ENCODE measurements at regions not wholly inside any gene's neighbourhood (a gene's known extent, or its start where the extent isn't known, plus 50 kb on each side); places are given as distances from the start of the nearest gene placed in this dataset.
A peak's percentile ranks its signal among the peaks of the same experiment; 100 is the strongest.

DNA sequence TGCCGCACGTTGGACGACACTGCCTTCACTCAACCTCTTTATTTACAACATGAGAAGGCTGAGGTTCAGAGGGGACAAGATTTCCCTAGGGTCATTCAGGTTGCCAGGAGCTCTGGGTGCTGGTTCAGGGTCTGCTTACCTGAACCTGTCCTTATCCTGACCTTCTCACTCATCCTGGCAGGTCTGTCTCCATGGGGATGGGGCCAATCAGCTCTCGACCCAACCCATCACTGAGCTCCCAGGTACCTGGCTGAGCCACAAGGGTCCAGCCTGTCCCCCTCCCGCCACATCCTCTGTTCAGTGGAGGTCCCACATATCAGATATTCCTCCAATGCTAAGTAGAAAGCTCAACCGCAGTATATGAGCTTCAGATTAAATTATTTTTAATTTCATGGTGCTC lies 225.6 kb downstream of the ANKRD60 start:
- peaks cover 30% of the 10 kb centered on the region for H3K4me1 ChIP-seq
- DNase-seq, result no peak
- H3K27me3 ChIP-seq, result no peaks in the 10 kb centered on the region
- H3K9me3 ChIP-seq (replicated peaks), result no peaks in the 10 kb centered on the region
- no peak overlapping the region for H3K27ac ChIP-seq
- H3K4me3 ChIP-seq, result no peak overlapping the region
- H3K36me3 ChIP-seq, result no peaks in the 10 kb centered on the region

DNA sequence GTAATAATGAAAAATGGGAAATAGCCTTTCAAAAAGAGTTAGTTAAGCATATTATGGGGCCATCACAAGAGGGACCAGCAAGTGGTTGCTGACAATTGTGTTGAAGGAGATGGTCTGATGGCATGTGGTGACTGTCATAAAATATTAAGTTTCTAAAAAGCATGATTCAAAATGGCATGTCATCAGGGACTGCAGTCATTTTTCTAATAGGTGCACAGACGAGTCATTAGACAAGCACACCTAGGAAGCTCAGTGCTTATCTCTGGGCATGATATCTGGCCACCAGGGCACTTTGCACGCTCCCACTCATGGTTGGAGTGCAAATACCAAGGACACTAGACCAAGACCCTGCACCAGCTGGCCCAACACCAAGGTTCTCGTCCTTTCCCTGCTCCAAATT lies 226.5 kb downstream of the ANKRD60 start:
- Histone ChIP-seq H3K36me3 (no peaks in the 10 kb centered on the region), H3K27me3 (no peaks in the 10 kb centered on the region), H3K4me3 (no peak overlapping the region), H3K27ac (peak overlapping the region; percentile 12; the same call in 1 of the 2 replicates), H3K4me1 (peaks cover 37% of the 10 kb centered on the region), H3K9me3 (replicated peaks) (no peaks in the 10 kb centered on the region)
- DNase-seq, result no peak

DNA sequence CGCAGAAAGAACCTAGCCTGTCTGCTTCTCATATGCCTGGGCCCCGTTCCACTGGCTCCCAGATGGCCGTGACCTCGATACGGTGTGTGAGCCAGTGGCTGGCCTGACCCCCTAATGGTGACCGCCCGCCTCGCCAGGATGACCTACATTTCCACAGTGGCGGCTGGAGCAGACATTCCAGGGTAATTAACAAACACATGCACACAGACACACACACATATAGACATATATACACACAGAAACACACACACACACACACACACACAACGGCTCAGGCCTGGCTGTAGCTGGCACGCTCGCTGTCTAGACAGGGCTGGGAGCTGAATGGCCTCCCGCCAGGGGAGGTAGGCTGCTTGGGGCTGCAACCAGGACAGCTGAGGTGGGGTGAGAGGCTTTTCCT lies 227.1 kb downstream of the ANKRD60 start:
- Histone ChIP-seq H3K4me3 (no peak overlapping the region), H3K36me3 (no peaks in the 10 kb centered on the region), H3K9me3 (replicated peaks) (no peaks in the 10 kb centered on the region), H3K27ac (peak overlapping the region; percentile 12), H3K4me1 (peaks cover 43% of the 10 kb centered on the region), H3K27me3 (no peaks in the 10 kb centered on the region)
- DNase-seq, result peak; percentile 55 to 58

DNA sequence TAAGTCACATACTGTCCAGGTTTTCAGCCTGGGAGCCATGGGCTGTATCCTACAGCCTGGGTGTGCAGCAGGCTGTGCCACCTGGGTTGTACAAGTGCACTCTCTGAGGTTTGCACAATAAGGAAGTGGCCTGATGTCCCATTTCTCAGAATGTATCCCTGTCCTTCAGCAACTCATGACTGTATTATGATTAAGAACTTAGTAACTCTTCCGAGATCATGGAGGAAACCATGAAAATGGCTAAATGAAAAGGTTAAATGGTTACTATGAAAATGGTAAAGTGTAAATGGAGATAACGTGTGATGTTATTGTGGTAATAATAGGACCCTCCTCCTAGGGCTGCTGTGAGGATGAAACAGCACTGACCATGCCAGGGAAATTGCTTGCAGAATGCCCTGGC lies 227.6 kb downstream of the ANKRD60 start:
- Histone ChIP-seq H3K27ac (peak overlapping the region; percentile 12; the same call in 1 of the 2 replicates), H3K27me3 (no peaks in the 10 kb centered on the region), H3K9me3 (replicated peaks) (no peaks in the 10 kb centered on the region), H3K36me3 (no peaks in the 10 kb centered on the region), H3K4me1 (peaks cover 48% of the 10 kb centered on the region), H3K4me3 (no peak overlapping the region)
- DNase-seq, result no peak

DNA sequence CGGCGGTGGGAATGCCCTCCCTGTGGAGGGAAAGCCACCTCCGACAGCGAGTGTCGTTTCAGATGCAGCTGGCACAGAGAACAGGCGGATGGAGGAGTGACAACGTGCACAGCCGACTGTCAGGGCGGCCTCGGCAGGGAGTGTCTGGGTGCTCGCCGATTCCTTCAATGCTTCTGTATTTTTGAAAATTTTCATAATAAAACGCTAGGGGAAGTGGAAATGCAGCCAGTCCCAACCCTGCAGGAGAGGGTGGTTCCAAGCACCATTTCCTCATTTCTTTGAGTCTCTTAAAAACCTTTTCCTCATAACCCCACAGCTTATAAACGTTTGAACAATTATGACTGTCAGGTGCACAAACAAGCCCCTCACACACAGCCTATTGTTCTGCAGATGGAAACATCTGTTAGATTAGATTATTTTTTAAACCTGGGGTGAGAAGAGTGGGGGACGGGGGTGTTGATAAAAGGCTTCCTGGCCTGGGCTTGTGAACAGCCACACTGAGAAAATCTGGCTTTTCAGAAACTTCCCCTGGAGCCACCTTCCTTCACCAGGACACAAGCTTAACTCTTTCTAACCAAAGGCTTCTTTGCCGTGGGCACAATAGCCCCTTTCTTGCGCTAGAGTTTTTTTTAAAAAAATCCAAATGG lies 228.9 kb downstream of the ANKRD60 start:
- H3K36me3 ChIP-seq, result no peaks in the 10 kb centered on the region
- peak overlapping the region; percentile 42 for H3K4me3 ChIP-seq
- peak; percentile 74 to 86 for DNase-seq
- no peaks in the 10 kb centered on the region for H3K27me3 ChIP-seq
- H3K4me1 ChIP-seq, result peaks cover 61% of the 10 kb centered on the region
- H3K27ac ChIP-seq, result peak overlapping the region; percentile 54
- no peaks in the 10 kb centered on the region for H3K9me3 ChIP-seq (replicated peaks)

DNA sequence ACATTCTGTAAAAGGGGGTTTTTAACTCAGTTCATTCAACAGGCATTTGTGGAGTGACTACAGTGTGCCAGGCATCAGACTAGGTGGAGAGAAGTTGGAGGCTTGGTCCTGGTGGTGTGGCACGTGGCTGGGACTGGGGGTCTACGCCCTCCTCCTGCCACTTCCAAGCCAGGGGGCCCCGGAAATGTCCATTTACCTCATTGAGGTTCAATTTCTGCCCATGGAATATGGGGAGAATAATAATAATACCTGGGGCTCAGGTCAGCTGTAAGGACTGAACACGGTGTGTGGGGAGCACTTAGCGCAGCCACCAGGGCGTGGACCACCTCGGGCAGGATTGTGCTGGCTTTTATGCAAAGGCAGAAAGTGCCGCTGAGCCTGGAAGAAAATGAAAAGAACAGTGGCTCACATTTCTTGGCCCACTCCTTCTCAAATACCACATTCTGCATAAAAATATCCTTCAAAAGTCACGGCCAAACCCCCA lies 229.4 kb downstream of the ANKRD60 start:
- peaks cover 66% of the 10 kb centered on the region for H3K4me1 ChIP-seq
- no peaks in the 10 kb centered on the region for H3K36me3 ChIP-seq
- no peaks in the 10 kb centered on the region for H3K9me3 ChIP-seq (replicated peaks)
- H3K27ac ChIP-seq, result peak overlapping the region; percentile 54
- DNase-seq, result no peak
- peak overlapping the region; percentile 42 for H3K4me3 ChIP-seq
- H3K27me3 ChIP-seq, result no peaks in the 10 kb centered on the region

DNA sequence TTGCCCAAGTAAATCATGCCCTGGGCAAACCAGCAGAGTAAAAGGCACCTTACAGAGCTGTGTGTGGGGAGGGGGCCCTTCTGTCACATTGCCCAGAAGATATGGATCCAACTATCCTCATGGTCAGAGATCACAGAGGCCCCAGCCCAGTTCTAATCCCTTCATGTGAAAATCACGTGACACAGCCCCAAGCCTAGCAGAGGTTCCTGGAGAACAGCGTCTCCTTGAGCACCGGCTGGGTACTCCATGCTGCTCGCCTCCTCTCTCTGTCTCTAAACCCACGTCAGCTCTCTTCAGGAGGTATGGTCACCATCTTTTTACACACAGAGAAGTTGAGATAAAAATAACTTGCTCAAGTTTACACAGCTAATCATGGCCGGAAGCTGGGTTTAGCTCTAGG lies 230.2 kb downstream of the ANKRD60 start:
- DNase-seq, result no peak
- peaks cover 68% of the 10 kb centered on the region for H3K4me1 ChIP-seq

DNA sequence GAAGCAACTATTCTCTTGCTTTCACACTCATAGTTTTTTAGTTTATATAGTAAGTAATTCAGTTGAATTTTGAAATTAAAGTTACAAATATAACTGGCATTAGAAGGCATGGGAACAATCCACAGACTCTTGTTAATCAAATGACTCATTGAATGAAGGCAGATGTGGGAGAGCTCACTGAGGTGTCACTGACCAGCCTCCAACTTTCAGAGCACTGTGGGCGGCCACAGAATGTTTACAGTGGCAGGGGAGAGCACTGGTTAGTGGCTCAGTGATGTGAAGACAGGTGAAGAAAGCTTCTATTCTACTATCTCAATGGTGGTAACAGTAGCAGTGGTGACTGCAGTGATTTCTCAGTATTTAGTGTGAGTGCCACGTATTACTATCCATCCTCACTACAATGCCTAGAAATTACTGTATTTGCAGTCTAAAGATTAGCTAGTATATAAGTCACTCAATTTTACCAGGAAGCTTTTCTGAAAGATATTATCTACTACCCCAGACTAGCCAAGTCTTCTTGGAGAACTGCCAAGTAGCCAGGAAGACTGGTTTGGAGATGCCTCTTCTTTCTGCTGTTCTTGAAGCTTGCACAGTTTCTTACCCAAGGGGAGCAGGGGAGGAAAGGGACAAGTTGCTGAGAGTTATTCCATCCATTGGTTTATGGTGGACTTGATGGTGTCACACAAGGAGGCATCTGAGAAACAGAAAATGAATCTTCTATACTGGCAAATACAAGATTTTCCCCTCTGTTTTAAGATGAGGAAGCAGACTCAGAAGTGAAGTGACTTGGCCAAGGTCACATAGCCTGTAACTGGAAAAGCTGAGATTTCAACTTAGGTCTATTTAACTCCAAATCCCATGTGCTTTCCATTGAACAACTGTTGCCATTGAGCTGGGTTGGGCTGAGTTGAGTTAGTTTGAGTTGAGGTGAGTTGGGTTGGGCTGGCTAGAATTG lies 231.2 kb downstream of the ANKRD60 start:
- DNase-seq, result peak in 1 of 2 experiments; percentile 34
- H3K4me1 ChIP-seq, result peaks cover 68% of the 10 kb centered on the region
- H3K9me3 ChIP-seq (replicated peaks), result no peaks in the 10 kb centered on the region
- no peak overlapping the region for H3K27ac ChIP-seq
- H3K4me3 ChIP-seq, result no peak overlapping the region
- H3K36me3 ChIP-seq, result no peaks in the 10 kb centered on the region
- no peaks in the 10 kb centered on the region for H3K27me3 ChIP-seq

More for the DNA sequence above, 230.2 kb downstream of the ANKRD60 start:
- no peaks in the 10 kb centered on the region for H3K9me3 ChIP-seq (replicated peaks)
- no peaks in the 10 kb centered on the region for H3K36me3 ChIP-seq
- H3K27me3 ChIP-seq, result no peaks in the 10 kb centered on the region
- H3K27ac ChIP-seq, result no peak overlapping the region
- no peak overlapping the region for H3K4me3 ChIP-seq

DNA sequence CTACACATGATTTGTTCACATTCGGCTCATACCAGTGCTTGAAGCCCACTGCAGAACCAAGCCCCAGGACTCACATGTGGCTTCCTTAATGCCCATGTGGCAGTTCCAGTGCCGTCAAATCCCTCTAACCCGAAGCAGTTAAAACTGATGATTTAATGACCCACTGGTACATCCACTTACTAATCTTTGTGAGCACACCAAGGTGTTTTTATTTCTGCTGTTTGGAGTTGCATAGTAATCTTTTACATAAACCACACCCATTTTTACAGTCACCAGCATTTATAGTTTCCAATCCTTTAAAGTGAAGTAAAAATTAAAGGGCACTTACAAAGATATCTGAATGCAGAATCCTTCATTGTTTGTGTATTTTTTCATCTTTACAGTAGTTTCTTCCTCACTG lies 232.0 kb downstream of the ANKRD60 start:
- Histone ChIP-seq H3K36me3 (no peaks in the 10 kb centered on the region), H3K4me1 (peaks cover 64% of the 10 kb centered on the region), H3K27me3 (no peaks in the 10 kb centered on the region), H3K27ac (no peak overlapping the region), H3K4me3 (no peak overlapping the region), H3K9me3 (replicated peaks) (no peaks in the 10 kb centered on the region)
- no peak for DNase-seq

DNA sequence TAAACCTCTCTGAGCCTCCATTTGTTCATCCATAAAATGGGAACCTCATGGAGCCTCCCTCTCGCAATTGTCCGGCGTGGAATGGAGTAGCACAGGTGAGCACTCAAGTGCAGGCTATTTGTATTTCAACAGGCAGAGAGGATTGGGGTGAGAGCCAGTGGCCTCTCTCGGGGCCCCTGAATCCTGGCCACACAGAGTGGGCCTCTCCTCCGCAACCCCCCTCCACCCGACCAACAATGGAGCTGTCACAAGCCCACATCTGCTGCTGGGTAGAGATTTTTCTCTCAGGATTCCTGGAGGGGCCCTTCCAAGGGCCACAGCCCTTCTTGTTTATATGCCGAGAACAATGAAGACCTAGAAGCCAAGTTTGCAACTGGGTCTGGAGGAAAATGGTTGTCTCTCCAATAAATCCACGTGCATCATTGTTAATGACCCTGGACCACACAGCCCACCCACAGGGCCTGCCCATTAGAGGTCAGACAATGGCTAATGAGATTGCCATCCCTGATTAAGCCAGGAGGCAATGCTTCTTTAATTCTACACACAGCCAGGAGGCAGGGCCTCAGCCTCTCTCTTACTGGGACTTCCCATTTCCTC lies 233.0 kb downstream of the ANKRD60 start:
- Histone ChIP-seq H3K27ac (no peak overlapping the region; the same call in 1 of the 2 replicates), H3K27me3 (no peaks in the 10 kb centered on the region), H3K36me3 (no peaks in the 10 kb centered on the region), H3K4me3 (no peak overlapping the region), H3K9me3 (replicated peaks) (no peaks in the 10 kb centered on the region), H3K4me1 (peaks cover 54% of the 10 kb centered on the region)
- DNase-seq, result peak; percentile 75 to 80

DNA sequence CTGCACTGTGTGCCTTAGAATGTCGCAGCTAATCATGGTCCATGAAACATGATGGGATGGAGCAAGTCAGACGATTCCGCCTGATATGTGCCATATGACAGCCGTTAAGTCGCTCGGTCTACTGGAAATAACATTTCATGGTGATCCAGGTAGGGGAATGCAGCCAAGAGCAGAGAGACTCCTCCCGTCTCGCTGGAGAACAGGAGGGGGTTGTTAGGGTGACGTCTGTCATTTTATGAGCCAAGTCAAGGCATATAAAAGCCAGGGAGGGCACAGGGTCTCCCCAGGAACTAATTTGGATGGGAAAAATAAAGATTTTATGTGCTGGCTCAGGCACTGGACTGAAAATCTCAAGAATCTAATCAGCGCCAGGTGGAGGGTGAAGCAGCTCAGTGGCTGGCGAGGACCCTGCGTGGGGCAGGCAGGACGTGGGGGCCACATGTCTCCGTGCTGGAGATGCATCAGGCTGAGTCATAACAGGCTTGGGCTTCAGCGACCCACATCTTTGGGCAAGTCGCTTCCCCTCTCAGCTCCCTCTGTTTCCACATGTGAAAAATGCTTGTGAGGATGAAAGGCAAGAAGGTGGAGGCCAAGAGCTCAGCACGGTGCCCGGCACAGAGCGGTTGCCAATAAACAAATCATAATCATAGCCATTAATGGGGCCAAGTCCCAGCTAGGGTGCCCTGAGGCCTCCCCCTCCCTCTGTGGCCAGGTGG lies 234.6 kb downstream of the ANKRD60 start:
- DNase-seq, result no peak
- H3K4me3 ChIP-seq, result no peak overlapping the region
- H3K4me1 ChIP-seq, result peaks cover 39% of the 10 kb centered on the region
- no peak overlapping the region for H3K27ac ChIP-seq
- H3K9me3 ChIP-seq (replicated peaks), result no peaks in the 10 kb centered on the region
- H3K36me3 ChIP-seq, result no peaks in the 10 kb centered on the region
- no peaks in the 10 kb centered on the region for H3K27me3 ChIP-seq

DNA sequence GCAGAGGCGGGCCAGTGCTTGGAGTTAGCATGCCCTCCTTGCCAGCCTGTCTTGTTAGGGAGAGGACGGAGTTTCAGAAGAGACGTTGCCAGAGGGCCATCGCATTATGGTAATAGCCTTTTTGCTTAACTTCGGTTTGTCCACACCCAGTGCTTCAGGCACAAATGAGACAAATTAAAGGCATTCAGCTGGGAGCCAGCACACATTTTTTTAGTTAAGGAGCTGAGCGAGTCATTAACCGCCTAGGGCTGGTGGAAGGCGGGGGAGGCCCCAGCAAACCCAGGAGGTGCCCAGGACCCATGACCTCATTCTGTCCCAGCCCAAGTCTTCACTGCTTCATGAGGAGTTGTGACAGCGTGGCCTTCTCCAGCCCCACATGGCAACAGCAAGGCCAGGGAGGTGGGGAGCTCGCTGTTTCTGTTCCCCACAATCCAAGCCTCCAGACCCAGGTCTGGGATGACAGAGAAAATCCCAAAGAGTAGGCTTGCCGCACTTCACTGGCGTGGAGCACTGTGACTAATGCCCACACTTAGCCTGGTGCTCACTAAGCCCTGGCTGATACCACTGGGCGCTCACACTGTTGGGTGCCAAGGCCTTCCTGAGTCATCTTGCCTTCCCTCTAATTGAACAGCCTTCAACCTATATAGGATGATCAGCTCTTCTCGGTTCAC lies 237.1 kb downstream of the ANKRD60 start:
- peaks cover 33% of the 10 kb centered on the region for H3K4me1 ChIP-seq
- H3K27me3 ChIP-seq, result no peaks in the 10 kb centered on the region
- H3K9me3 ChIP-seq (replicated peaks), result no peaks in the 10 kb centered on the region
- H3K27ac ChIP-seq, result no peak overlapping the region
- no peak overlapping the region for H3K4me3 ChIP-seq
- no peaks in the 10 kb centered on the region for H3K36me3 ChIP-seq
- peak; percentile 45 to 50 for DNase-seq

DNA sequence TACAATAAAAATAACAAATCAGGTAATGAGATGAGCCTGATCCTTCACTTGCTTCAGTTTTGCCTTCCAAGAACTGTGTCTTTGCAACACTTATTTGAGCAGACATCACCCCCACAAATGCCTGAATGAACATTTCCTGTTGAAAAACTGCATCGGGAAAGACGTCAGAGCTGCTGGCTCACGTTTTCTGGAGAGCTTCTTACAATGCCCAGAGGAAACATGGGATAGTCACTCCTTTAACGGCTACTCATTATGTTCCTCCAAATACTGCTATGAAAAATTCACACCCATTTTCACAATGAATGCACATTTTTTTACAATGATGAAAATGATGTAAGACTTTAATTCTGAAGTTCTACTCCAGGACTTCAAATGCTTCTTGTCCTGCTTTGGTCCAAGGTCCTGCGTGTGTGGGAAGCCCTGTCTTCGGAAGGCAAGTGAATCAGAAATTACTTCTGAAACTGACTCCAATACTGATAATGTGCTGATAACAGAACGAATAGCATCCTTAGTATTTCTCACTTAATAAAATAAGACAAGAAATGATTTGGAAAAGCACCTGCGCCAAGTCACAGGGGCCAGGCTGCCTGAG lies 238.0 kb downstream of the ANKRD60 start:
- Histone ChIP-seq H3K27ac (no peak overlapping the region), H3K4me3 (no peak overlapping the region), H3K36me3 (no peaks in the 10 kb centered on the region), H3K4me1 (peaks cover 30% of the 10 kb centered on the region), H3K9me3 (replicated peaks) (no peaks in the 10 kb centered on the region), H3K27me3 (no peaks in the 10 kb centered on the region)
- DNase-seq, result no peak

DNA sequence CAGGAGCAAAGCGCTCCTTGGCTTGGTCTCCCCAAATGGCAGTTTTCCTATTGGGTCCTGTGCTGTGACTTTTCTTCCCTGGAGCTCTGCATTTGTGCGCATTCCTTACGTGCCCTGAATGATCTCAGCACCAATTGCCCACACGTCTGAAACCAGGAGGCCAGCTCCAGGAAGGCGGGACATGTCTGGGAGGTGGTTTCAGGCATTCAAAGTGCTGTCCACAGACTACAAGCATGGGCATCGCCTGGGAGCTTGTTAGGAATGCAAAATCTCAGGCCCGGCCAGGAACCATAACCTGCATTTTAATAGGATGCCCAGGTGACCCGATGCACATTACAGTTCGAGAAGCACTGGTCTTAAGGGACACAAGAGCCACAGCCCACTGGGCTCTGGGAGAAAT lies 239.6 kb downstream of the ANKRD60 start:
- Histone ChIP-seq H3K4me3 (no peak overlapping the region), H3K27ac (no peak overlapping the region), H3K4me1 (peaks cover 13% of the 10 kb centered on the region), H3K36me3 (no peaks in the 10 kb centered on the region), H3K27me3 (no peaks in the 10 kb centered on the region), H3K9me3 (replicated peaks) (no peaks in the 10 kb centered on the region)
- no peak for DNase-seq
